B cell (primary cell): ENCODE measurements at regions not wholly inside any gene's neighbourhood (a gene's known extent, or its start where the extent isn't known, plus 50 kb on each side); places are given as distances from the start of the nearest gene placed in this dataset.

ENCODE experiments used
- ATAC-seq: fragments of 200-7000 bp; cut with Tn5 transposase; one replicate; pipeline ENCODE4 v1.10.0; 2021; ENCODE audit warnings: low read depth, mild to moderate bottlenecking, moderate number of reproducible peaks, moderate library complexity
- CTCF ChIA-PET: fragments of 350-600 bp; sonication (Branson Sonifier 250); formaldehyde crosslinking; loops from one replicate; lab custom pipeline; 2021; ENCODE audit warnings: antibody characterized with exemption, inconsistent platforms; lab: Charles Lee
- POLR2A ChIA-PET: fragments of 350-600 bp; sonication (Branson Sonifier 250); formaldehyde crosslinking; loops from one replicate; lab custom pipeline; 2021; ENCODE audit warnings: antibody characterized with exemption; lab: Charles Lee
- DNase-seq: peaks from one replicate; pipeline ENCODE4 v3.0.0; 2013
- H2AFZ ChIP-seq: 2 replicates; pipeline ENCODE4 v1.6.1; 2012; ENCODE audit warnings: mild to moderate bottlenecking, low read depth, low read length; ENCODE audit not compliant: insufficient read depth, poor library complexity, severe bottlenecking
- H3K27ac ChIP-seq, 2 donors: 1 replicate in 1 of 2; 2 replicates in 1 of 2; pipeline ENCODE4 v1.5.1; 2012 to 2013; ENCODE audit warnings: low read length in 2 of 2, mild to moderate bottlenecking in 2 of 2, moderate library complexity in 1 of 2
- H3K27me3 ChIP-seq, 4 experiments: fragments of 200-600 bp in 1 of 4; sonication (generic) in 1 of 4; replicated peaks in 1 of 4; 1 replicate in 2 of 4; 2 replicates in 2 of 4; pipeline versions ENCODE4 v1.6.1 to v1.7.0; 2013 to 2016; ENCODE audit warnings: low read length in 3 of 4, mild to moderate bottlenecking in 2 of 4, mixed read lengths in 1 of 4, moderate library complexity in 1 of 4; ENCODE audit not compliant: insufficient read depth in 4 of 4, control insufficient read depth in 3 of 4; ENCODE audit errors: control extremely low read depth in 1 of 4
- H3K36me3 ChIP-seq, 2 experiments: replicated peaks in 1 of 2; 1 replicate in 1 of 2; 2 replicates in 1 of 2; pipeline versions ENCODE4 v1.6.1 to v1.7.1; 2013; ENCODE audit warnings: low read length in 1 of 2; ENCODE audit not compliant: insufficient read depth in 2 of 2, control insufficient read depth in 1 of 2; ENCODE audit errors: control extremely low read depth in 1 of 2, extremely low read depth in 1 of 2
- H3K4me1 ChIP-seq, 2 donors: fragments of 200-600 bp in 1 of 2; sonication (generic) in 1 of 2; 1 replicate in 1 of 2; 2 replicates in 1 of 2; pipeline versions ENCODE4 v1.5.1 to v1.6.1; 2013 to 2017; ENCODE audit warnings: low read length in 2 of 2; ENCODE audit not compliant: control insufficient read depth in 2 of 2, insufficient read depth in 2 of 2
- H3K4me2 ChIP-seq: replicated peaks from 2 replicates; pipeline ENCODE3; 2012; ENCODE audit warnings: mild to moderate bottlenecking, low read depth, low read length; ENCODE audit not compliant: poor library complexity, severe bottlenecking
- H3K4me3 ChIP-seq, 5 experiments: fragments of 200-600 bp in 1 of 5; sonication (generic) in 1 of 5; 1 replicate in 3 of 5; 2 replicates in 2 of 5; pipeline versions ENCODE4 v1.5.1 to v1.7.0; 2011 to 2016; ENCODE audit warnings: low read length in 4 of 5, mild to moderate bottlenecking in 4 of 5, low read depth in 2 of 5, control low read depth in 1 of 5, moderate library complexity in 1 of 5; ENCODE audit not compliant: insufficient read depth in 1 of 5; ENCODE audit errors: control extremely low read depth in 1 of 5, extremely low read depth in 1 of 5
- H3K79me2 ChIP-seq: fragments of 200-600 bp; sonication (generic); one replicate; pipeline ENCODE4 v1.6.0; 2016; ENCODE audit warnings: low read length; ENCODE audit not compliant: control insufficient read depth, insufficient read depth
- H3K9ac ChIP-seq: fragments of 200-600 bp; sonication (generic); 2 replicates; pipeline ENCODE4 v1.6.1; 2017; ENCODE audit warnings: mild to moderate bottlenecking, low read length, moderate library complexity
- H3K9me3 ChIP-seq, 3 donors: one replicate each; pipeline versions ENCODE4 v1.6.1 to v1.7.1; 2013; ENCODE audit warnings: low read length in 2 of 3; ENCODE audit not compliant: control insufficient read depth in 2 of 3, insufficient read depth in 1 of 3; ENCODE audit errors: control extremely low read depth in 1 of 3
- H4K20me1 ChIP-seq: 2 replicates; pipeline ENCODE4 v1.6.0; 2012; ENCODE audit warnings: mild to moderate bottlenecking, low read length; ENCODE audit not compliant: insufficient read depth, control insufficient read depth, poor library complexity, severe bottlenecking
- H3K27ac Mint-ChIP-seq: one replicate; pipeline ENCODE4 v1.8.0; 2021; ENCODE audit warnings: mixed read lengths
- H3K27me3 Mint-ChIP-seq: one replicate; pipeline ENCODE4 v1.8.0; 2021; ENCODE audit warnings: mixed read lengths
- H3K4me1 Mint-ChIP-seq: one replicate; pipeline ENCODE4 v1.8.0; 2021; ENCODE audit warnings: mixed read lengths
- H3K4me3 Mint-ChIP-seq: one replicate; pipeline ENCODE4 v1.8.0; 2021; ENCODE audit warnings: mixed read lengths
- H3K9me3 Mint-ChIP-seq: one replicate; pipeline ENCODE4 v1.8.0; 2022; ENCODE audit warnings: mixed read lengths; ENCODE audit not compliant: insufficient read depth
- CTCF ChIP-seq: fragments of 200-600 bp; IDR thresholded peaks from one replicate; pipeline ENCODE4 v1.8.0; 2022; ENCODE audit warnings: antibody characterized with exemption, mild to moderate bottlenecking
- EZH2 ChIP-seq: IDR thresholded peaks from 2 replicates; pipeline ENCODE4 v1.6.1; 2012; ENCODE audit warnings: borderline replicate concordance, low read depth, mild to moderate bottlenecking, moderate library complexity, low read length; ENCODE audit not compliant: insufficient read depth, poor library complexity, severe bottlenecking
- WGBS: methylation state at CpG from one replicate; pipeline ENCODE4 v1.1.5; 2013; ENCODE audit warnings: missing lambda C conversion rate; ENCODE audit not compliant: insufficient coverage; 5-methylcytosine and 5-hydroxymethylcytosine counted together
- intact Hi-C: fragments of 100-400 bp; cut with micrococcal nuclease; formaldehyde crosslinking; loops from one replicate; pipeline ENCODE4 v1.10.0; 2022

GRCh38 chr13:105572401-105572800, 963.1 kb downstream of the EFNB2 start:
- no peaks in the 10 kb centered on the region for H3K79me2 ChIP-seq
- no peak overlapping the region for H2AFZ ChIP-seq
- ATAC-seq (no peak), DNase-seq (no peak)
- no peak overlapping the region for H3K4me3 ChIP-seq
- H3K9ac ChIP-seq, result no peak overlapping the region
- intact Hi-C loops, result no loop called here
- no CpG with 5 or more reads among the region's 1 CpG for WGBS
- no peaks in the 10 kb centered on the region for H3K4me1 ChIP-seq
- no peak overlapping the region for H3K27ac ChIP-seq
- Mint-ChIP-seq H3K27me3 (no peaks in the 10 kb centered on the region), H3K27ac (no peak overlapping the region), H3K4me3 (no peak overlapping the region), H3K4me1 (no peaks in the 10 kb centered on the region), H3K9me3 (peaks cover 9% of the 10 kb centered on the region)
- H3K36me3 ChIP-seq, result no peaks in the 10 kb centered on the region
- TF ChIP-seq EZH2, result no peak
- TF ChIP-seq CTCF, result no peak
- ChIA-PET POLR2A (no interaction called here), CTCF (no interaction called here)
- H3K27me3 ChIP-seq, result no peaks in the 10 kb centered on the region
- H3K9me3 ChIP-seq, result peaks cover 0 to 7% (median 0%) of the 10 kb centered on the region in 3 donors
- H3K4me2 ChIP-seq, result no peak overlapping the region
- no peaks in the 10 kb centered on the region for H4K20me1 ChIP-seq

GRCh38 chr13:105569816-105570215, 965.6 kb downstream of the EFNB2 start:
- no CpG with 5 or more reads among the region's 2 CpGs for WGBS
- Mint-ChIP-seq H3K9me3 (peaks cover 11% of the 10 kb centered on the region), H3K27me3 (no peaks in the 10 kb centered on the region), H3K4me3 (no peak overlapping the region), H3K4me1 (no peaks in the 10 kb centered on the region), H3K27ac (no peak overlapping the region)
- no peaks in the 10 kb centered on the region for H3K4me1 ChIP-seq
- no peak overlapping the region for H3K4me3 ChIP-seq
- no peaks in the 10 kb centered on the region for H3K27me3 ChIP-seq
- no peak overlapping the region for H3K4me2 ChIP-seq
- H2AFZ ChIP-seq, result no peak overlapping the region
- H3K9ac ChIP-seq, result no peak overlapping the region
- H4K20me1 ChIP-seq, result no peaks in the 10 kb centered on the region
- POLR2A ChIA-PET, result no interaction called here
- no peaks in the 10 kb centered on the region for H3K9me3 ChIP-seq
- no peaks in the 10 kb centered on the region for H3K36me3 ChIP-seq
- no peak overlapping the region for H3K27ac ChIP-seq
- CTCF ChIA-PET, result no interaction called here
- DNase-seq (no peak), ATAC-seq (no peak)
- no peak for TF ChIP-seq EZH2
- no peak for TF ChIP-seq CTCF
- no peaks in the 10 kb centered on the region for H3K79me2 ChIP-seq
- intact Hi-C loops, result no loop called here
